ENCODE measurements at regions not wholly inside any gene's neighbourhood (a gene's known extent, or its start where the extent isn't known, plus 50 kb on each side); places are given as distances from the start of the nearest gene placed in this dataset.
"Not testable (repeated sequence)": the region's sequence is repeated elsewhere in the genome, so short reads cannot be mapped to it uniquely, and the experiment has no call there.

DNA sequence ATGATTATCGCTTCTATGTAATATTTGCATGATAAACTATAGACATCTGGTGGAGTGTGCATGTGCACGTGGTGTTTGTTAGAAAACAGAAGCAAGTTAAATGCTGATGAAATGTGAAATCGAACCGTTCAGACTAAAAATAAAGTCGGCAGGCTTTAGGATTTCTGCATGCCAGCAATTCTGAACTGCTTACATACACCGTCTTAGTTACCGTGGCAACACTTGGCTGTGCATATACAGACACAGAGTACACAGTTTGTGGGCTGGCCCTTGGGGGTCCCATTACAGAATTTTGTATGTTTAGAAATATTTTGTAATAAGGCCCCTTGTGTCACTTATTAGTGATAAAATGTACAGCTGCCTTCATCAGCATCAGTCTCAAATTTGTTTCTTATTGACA lies 605.5 kb downstream of the RBFOX1 start:
- no peak for DNase-seq

DNA sequence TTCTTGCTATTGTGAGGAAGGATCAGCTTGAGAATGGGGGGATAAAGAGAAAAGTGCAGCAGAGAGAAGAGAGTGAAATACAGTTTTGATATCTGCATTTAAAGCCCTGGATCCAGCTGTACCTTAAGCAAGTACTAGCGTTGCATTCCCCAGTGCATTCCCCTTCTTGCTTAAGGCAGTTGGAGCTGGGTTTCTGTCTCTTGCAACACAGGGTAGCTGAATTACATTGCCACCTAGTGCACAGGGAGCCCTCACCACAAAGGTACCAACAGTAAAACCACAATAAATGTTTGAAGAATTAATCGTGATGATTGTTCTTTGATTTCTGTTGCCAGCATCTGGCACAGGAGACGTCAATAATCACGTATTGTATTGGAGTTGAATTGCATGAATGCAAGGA lies 588.7 kb downstream of the RBFOX1 start:
- DNase-seq: no peak

- DNase-seq: no peak
Observed at GRCh38 chr16:7919782-7920181, 587.1 kb downstream of the RBFOX1 start.

DNA sequence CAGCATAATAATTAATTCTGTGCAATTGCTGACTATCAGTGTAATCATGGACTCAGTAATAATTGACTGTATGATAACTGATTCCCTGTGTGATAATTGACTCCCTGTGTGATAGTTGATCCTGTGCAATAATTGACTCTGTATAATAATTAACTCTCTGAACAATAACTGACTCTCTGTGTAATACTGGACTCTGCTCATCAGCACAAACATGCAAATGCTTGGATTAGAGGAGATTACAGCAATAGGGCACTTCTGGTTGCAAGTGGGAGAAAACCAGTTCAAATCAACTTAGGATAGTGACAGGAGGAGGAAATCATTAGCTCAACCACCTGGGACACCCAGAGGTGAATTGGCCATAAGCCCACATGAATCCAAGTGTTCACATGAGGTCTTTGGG lies 582.1 kb downstream of the RBFOX1 start:
- DNase-seq: no peak

- no peak for DNase-seq
Observed at GRCh38 chr16:7912132-7912531, 579.5 kb downstream of the RBFOX1 start.

GRCh38 chr16:7910116-7910515 lies 577.5 kb downstream of the RBFOX1 start:
- no peak for DNase-seq

DNA sequence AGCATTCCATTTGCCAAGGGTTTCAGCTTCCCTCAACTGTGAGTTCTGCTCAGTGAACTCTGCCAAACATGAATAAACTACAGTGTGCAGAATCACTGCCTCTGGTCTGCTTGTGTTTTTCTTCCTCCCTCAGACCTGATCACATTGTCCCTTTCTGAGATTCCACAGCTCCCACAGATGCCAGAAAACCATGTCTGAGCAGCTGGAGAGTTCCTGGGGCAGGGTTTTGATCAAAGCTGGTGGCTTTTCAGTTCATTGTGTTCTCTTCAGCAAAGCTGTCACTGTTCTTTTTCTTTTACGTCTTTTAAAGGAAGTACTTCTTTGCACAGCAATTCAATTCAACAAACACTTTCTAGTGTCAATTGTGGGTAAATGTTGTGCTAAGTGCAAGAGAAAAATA lies 555.8 kb downstream of the RBFOX1 start:
- no peak for DNase-seq

DNA sequence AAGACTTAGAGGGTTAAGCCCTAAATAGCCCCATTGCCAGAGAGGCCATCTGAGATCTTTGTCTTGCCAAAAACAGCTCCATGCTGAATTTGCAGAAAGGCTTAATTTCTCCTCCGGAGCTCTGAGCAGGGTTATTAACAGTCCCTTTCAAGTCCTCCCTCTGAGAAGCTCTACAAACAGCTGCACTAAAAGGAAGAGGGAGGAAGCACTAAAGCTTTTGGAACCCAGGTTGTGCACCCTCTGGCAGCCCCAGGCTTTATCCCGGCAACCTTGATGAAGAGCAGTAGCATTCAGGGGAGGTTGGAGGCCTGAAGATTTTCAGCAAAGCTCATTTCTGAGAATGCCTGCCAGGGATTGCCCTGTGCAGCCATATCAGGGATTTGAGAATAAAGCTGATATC lies 554.7 kb downstream of the RBFOX1 start:
- DNase-seq: no peak

- DNase-seq: no peak
Observed at GRCh38 chr16:7871979-7872378, 539.3 kb downstream of the RBFOX1 start.

GRCh38 chr16:7871371-7871770 lies 538.7 kb downstream of the RBFOX1 start:
- no peak for DNase-seq

GRCh38 chr16:7867831-7868230 lies 535.2 kb downstream of the RBFOX1 start:
- no peak for DNase-seq

DNA sequence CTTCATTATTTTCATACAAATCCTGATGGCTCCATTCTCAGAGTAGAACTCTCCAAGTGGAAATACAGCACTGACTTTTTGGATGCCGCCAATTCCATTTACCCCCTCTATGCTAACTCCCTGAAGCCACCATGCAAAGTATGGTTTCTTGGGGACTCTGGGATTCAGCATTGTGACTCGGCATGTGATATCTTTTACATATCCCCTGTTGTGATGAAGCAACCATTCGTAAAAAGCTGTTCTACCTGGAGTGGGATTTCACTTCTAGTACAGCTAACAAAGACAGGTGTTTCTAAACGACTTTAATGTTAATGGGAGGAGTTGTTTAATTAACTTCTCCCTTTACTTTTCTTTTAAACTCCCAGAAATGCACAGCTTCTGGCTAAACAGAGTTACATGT lies 533.5 kb downstream of the RBFOX1 start:
- DNase-seq: no peak

GRCh38 chr16:7865393-7865792 lies 532.7 kb downstream of the RBFOX1 start:
- not testable (repeated sequence) for DNase-seq

DNA sequence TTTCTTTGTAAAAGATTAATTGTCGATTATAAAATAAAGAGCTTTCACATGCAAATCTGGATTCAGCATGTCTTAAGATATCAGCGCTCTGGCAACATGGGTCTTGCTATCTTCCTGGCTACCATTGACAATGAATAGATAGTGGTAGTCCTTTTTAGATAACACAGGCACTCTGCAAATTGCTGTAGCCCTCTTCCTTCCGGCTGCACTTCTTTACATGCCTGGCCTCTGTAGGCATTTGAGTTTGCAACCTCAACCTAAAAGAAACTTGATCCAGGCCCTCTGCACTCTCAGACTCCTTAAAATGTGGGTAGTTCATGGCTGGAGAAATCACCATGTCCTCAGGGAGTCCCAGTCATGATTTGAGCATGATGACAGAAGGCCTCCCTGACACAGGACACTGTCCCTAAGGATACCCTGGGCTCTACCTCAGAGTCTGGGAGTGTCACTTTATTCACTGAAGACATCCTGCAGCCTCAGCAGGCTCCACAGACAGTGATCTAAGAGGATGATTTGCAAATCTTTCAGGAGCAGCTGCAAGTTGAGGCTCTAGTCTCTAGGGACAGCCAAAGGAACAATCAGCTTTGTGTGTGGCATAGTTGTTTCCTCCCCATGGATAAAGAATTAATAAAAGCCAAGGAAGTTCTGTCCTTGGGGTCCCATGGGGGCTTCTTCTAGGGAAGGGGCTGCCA lies 529.4 kb downstream of the RBFOX1 start:
- no peak for DNase-seq

DNA sequence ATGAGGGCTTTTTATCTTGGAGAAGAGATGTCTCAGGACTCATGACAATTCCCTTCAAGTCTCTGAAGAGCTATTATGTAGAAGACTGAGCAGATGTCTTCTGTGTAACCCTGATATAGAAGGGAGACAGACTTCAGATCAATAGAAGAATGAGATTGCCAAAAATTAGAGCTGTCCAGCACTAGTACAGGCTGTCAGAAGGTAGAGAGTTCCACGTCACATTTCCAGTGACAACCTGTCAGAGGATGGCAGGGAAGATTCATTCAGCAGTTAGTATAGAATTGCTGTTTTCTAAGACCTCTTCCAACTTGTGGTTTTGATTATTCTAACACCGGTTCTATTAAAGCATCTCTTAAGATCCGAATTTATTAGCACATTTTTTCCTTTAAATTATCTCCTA lies 520.6 kb downstream of the RBFOX1 start:
- no peak for DNase-seq

- no peak for DNase-seq
Observed at GRCh38 chr16:7849841-7850240, 517.2 kb downstream of the RBFOX1 start.

DNA sequence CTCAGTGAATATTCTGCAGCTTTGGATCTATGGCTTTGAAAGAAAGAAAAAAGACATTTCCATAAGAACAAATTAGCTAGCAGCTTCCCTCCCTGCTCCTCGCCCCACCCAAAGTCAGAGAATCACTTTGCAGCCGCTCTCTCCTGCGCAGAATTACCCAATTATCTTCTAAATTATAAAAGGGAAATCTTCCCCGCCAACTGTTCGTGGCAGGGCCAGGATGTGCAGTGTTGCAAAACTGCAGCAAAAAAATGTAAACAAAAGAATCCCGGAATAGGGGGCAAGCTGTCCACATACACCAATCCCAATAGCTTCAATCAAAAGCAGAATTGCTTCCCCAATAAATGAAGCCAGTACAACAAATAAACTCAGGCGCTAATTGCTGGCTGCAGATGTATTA lies 510.6 kb downstream of the RBFOX1 start:
- DNase-seq: no peak

- no peak for DNase-seq
Observed at GRCh38 chr16:7839568-7839967, 506.9 kb downstream of the RBFOX1 start.

DNA sequence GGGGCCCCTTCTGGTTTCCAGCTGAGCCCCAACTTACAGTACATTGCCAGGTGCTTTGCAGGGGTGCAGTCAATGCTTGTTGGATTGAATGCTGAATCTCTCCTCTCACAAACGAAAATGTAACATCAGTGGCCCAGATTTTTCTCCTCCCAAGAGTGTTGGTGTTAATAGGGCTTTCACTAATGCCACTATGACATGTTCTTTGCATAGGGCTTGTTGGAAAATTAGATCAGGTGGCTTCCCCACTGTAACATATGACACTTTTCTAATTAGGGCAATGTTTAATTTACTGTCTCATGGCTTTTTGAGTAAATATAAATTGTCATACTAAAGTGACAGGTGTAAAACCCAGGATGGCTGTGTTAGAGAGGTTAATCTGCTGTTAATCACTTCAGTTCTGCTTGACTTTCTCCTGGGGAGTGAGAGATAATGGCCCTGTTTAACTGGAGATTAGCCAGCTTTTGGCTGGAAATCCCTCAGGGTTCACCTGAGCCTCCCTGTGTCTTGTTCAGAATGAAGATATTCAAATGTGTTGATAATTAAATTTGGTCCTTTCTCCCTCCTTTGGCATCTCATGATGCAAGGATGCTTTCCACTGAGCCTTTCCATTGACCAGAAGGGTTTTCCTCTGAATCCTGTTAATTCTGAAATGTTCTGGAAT lies 502.3 kb downstream of the RBFOX1 start:
- no peak for DNase-seq

DNA sequence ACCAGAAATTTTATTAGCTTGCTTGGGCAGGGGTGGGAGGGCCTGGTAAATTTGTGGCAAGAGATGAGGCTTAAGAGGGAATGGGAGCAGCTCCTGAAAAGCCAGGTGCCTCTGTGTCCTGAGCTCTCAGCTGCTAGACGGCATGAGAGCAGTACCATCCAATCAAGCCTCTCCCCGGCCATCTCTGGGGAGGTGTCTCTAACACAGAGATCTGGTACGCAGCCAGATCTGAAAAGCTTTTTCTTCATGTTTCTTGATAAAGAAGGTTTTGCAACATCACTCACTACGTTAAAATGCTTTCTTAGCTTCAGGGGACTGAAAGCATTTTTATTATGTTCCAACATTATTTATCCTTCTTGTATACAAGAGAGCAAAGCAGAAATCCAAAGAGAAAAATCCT lies 488.2 kb downstream of the RBFOX1 start:
- no peak for DNase-seq

DNA sequence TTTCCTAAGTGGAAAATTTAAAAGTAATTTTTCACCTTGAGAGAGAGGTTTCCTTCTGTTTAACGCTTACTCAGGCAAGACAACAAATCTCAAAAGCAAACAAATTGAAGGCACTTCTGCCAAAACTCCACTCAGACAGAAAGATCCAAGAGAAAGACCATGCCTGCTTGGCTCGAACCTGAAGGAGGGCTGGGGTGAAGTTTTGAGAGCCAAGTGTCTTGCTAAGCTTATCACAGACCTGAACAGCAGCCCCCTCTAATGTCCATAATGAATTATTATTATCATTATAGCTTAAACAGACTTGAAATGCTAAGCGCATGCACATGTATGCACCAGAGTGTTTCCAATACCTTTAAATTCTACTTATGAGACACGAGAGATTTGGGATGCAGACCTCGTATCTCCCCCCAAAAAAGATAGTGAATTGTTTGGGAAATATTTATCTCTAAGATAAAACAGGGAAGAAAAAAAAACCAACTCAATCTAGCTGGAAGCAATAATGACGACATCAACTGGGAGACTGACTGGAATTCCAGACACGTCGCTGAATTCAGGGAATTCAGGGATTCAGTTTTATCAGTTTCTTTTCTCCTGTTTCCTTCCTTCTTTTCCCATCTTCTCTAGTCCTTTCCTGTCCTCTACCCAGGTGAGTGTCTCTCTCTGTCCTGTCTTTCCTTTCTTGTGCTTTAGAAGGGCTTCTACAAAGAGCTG lies 473.2 kb downstream of the RBFOX1 start:
- no peak for DNase-seq

DNA sequence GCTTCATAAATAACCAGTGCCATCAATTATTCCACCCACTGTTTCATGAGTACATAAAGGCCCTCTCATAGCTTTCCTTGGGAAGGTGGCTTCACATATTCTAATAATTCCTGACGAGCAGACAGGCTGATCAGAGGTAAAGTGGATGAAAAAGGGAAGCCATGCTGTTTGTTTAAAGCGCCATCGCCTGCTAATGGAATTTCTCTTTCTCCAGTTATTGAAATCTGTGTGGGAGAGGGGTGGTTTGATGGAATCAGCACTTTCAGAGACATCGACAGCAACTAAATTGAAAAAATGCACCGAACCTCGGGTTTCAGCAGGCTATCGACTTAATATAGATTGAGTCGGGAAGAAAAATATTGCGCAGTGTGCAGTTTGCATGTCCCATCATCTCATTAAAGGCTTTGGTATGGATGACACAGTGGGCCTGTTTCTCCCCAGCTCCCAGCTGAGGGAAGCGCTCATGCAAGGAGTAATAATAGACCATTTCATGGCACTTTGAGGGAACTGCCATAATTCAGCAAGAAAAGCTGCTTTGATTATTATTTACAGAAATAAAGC lies 472.1 kb downstream of the RBFOX1 start:
- no peak for DNase-seq

DNA sequence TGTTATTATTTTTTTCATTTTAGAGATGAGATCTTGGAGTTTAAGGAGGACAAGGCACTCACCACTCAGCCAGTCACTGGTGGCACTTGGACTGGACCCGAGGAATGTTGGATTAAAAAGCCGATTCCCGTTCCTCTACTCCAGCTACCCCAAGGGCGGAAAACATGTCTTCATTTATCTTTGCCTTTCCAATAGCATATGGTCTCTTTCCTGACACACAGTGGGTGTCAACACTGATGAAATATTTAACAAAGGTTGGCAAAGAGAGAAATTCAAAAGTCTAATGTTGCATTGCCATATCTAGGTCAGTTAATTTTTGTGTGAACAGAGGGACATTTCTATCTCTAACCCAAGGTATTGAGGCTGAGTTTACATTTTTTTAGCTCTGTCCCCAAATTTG lies 459.7 kb downstream of the RBFOX1 start:
- DNase-seq: no peak

- no peak for DNase-seq
Observed at GRCh38 chr16:7791028-7791590, 458.5 kb downstream of the RBFOX1 start.
